Activated naive CD4-positive, alpha-beta T cell (primary cell): ENCODE measurements at regions not wholly inside any gene's neighbourhood (a gene's known extent, or its start where the extent isn't known, plus 50 kb on each side); places are given as distances from the start of the nearest gene placed in this dataset.
"Not testable (repeated sequence)": the region's sequence is repeated elsewhere in the genome, so short reads cannot be mapped to it uniquely, and the experiment has no call there.

ENCODE experiments used
- DNase-seq, 4 experiments: peaks; one replicate each; lab custom pipeline; 2025; lab: John Stamatoyannopoulos, UW

DNA sequence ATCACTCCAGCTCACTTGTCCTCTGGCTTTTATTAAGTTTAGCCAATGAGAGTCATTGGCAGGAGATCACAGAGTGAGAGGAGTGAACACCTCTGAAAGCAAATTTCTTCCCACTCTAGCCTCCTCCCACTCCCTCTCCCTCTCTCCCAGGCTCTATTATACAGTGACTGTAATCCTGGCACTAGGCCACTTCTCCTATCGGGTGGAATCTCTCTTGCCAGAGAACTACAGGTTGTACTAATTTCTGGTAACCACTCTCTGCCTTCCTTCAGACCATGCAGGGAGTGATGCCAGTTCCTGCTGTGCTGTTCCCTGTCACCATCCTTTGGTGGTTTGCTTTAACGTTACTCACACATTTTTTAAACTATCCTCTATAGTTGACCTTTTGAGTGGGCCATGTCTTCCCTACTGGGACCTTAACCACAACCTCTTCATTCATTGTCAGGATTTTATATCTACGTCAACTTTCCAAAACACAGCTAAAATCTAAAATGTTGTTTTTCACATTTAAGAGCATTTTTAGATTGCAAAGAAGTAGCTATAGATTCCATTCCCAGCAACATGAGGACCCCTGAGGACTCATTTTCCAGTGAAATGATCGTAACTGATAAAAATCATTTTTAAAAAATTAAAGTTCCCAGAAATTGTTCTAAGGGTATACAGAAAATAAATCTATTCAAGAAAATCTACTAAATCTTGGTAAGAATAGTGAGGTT lies 217.1 kb downstream of the MREG start:
- DNase-seq: no peak

- no peak for DNase-seq
These were observed 218.4 kb downstream of the MREG start for GRCh38 chr2:215794829-215795546.

GRCh38 chr2:215793747-215794595 lies 219.4 kb downstream of the MREG start:
- DNase-seq: no peak

- no peak for DNase-seq
These were observed 221.8 kb downstream of the MREG start for GRCh38 chr2:215791481-215791937.

GRCh38 chr2:215790523-215791421 lies 222.6 kb downstream of the MREG start:
- DNase-seq: no peak

DNA sequence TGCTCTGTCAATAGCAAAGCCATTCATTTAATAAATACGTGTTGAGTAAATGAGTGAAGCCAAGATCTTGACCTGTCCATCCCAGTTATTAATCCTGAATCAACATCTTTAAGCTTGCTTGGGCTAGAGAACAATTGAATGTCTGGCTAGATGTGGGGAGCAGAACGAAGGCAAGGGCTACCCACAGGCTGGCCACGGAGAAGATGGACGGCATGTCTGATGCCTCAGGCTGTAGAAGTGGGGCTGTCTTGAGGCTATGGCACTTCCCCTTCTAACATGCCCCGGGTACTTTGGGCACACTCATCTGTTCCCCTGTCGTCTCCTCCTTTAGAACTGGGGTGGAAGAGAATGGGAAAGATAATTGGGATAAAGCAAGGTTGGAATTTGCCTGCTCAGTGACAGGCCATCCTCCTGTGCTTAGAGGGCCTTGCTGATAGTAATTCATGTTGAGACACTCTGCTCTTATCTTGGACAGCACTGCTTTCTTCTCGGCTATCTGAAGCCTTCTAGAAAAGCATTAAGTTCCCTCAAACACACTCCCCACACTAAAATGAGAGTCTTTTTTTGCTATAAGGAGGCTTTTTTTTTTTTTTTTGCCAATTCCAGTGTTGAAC lies 225.7 kb downstream of the MREG start:
- DNase-seq: no peak

DNA sequence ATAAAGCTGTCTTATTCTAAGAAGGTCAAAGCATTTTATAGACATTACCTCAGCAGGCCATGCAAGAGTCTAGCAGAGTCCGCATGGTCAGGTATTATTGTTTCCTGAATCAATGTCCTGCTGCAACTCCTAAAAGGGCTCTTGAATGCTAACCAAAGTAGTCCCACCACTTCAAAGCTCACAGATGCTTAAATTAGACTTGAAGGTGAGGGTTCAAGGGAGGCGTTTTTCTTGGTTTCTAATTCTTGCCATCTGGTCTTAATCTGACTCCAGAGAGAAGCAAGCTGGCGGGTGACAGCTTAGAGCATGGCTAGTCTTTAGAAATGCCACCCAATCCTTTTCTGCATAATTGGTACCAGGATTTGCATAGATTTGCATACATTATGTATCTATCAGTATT lies 226.3 kb downstream of the MREG start:
- no peak for DNase-seq

- no peak for DNase-seq
These were observed 229.0 kb downstream of the MREG start for GRCh38 chr2:215784371-215784783.

- not testable (repeated sequence) for DNase-seq
These were observed 229.7 kb downstream of the MREG start for GRCh38 chr2:215783640-215784039.

- no peak for DNase-seq
These were observed 230.4 kb downstream of the MREG start for GRCh38 chr2:215782965-215783364.

DNA sequence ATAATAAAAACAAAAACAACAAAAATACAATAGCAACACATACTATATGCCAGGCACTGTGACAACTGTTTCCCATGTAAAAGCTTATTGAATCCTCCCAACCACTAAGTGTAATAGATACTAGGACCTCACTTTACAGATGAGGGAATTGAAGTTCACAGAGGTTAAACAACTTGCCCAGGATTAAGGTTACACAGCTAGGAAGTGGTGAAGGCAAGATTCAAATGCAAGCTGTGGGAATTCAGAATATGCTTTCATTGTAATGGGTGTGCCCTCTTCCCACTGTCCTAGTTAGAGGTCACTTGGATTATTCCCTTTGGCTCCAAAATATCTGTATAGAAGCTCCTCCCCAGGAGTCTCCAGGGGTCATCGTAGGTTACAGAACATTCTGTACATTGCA lies 231.1 kb downstream of the MREG start:
- DNase-seq: no peak

- no peak for DNase-seq
These were observed 232.3 kb downstream of the MREG start for GRCh38 chr2:215780907-215781685.

- no peak for DNase-seq
These were observed 233.0 kb downstream of the MREG start for GRCh38 chr2:215780313-215780712.

GRCh38 chr2:215779912-215780311 lies 233.4 kb downstream of the MREG start:
- no peak for DNase-seq

DNA sequence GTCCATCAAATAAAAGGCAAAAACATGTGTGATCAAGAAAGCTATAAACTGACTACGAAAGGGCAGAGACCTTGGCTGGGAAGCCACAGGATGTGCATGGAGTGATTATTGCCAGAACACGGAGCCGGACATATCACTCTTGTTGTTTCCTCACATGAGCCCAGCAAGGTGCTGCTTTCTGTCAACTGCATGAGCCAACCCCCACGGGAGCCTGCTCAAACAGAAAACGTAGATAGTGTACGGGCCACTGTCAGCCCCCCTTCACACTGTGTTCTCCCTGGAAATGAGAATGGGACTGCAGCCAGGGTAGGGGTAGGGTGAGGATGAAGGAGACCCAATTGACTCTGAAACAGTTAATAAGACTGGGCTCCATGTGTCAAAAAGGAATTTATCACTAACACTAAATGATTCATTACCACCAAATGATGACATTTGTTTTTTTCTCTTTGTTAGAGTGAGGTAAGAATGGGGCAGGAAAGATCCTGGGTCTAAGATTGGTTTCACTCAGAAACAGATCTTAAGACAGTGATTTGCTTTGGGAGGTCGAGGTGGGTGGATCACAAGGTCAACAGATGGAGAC lies 235.8 kb downstream of the MREG start:
- DNase-seq: no peak

GRCh38 chr2:215775106-215775505 lies 238.2 kb downstream of the MREG start:
- no peak for DNase-seq

DNA sequence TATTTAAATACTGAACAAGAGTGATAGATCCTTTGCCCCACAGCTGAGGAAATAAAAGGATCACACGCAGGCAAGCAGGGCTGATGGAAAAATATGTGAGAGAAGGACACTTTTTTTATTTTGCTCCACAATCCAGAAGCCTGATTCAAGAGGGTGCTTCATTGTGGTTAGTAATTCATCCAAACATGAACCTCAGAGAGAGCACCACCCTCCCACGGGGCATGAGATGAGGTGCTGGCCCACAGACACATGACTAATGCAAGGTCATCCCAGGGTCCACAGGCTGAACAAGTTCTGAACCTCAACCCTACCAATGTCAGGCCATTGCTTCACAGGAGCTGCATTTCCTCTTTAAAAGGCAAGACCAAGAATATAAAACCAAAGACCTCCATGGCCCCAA lies 239.6 kb downstream of the MREG start:
- DNase-seq: no peak

DNA sequence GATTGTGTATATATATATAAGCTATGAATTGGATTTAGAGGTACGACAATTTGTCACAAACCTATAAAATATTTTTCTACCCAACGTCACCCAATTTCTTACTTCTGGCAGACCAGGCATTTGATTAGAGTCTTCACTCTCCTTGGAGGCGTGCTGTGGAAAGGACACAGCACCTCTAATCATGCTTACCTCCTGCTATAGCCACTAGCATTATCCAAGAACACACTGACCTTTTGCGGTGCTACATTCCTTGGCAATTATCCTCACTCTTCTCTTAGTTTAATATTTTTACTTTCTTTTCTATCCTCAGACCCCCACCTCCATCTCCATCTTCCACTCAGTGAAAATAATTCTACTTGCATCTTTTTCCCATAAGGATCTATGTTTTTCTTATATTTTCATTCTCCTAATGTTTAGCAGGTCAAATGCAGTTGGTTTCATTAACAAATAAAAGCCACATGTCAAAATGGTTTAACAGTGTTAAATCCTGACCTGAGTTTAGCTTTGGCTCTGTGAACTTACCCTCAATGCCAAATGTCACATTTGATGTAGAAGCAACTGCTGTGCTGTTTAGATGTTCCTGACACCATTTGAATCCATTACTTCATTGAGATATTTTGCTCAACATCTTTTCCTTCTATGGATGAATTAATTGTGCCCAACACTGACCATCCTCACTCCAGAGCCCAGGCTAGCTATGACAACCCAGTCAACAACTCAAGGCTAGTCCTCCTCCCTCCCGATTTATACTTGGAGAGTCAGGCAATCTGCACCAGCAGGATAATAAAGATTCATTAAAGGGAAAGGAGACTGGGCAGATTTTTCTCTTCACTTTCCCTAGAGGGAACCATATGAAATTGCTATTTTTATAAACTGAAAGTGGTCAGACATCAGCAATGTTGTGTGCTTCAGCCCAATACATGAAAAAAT lies 240.5 kb downstream of the MREG start:
- DNase-seq: no peak

GRCh38 chr2:215772003-215772402 lies 241.3 kb downstream of the MREG start:
- no peak for DNase-seq
